CD1c-positive myeloid dendritic cell (primary cell): ENCODE measurements at regions not wholly inside any gene's neighbourhood (a gene's known extent, or its start where the extent isn't known, plus 50 kb on each side); places are given as distances from the start of the nearest gene placed in this dataset.

ENCODE experiments used
- DNase-seq: peaks from one replicate; pipeline ENCODE4 v3.0.0-alpha.2; 2016; ENCODE audit errors: extremely low spot score

DNA sequence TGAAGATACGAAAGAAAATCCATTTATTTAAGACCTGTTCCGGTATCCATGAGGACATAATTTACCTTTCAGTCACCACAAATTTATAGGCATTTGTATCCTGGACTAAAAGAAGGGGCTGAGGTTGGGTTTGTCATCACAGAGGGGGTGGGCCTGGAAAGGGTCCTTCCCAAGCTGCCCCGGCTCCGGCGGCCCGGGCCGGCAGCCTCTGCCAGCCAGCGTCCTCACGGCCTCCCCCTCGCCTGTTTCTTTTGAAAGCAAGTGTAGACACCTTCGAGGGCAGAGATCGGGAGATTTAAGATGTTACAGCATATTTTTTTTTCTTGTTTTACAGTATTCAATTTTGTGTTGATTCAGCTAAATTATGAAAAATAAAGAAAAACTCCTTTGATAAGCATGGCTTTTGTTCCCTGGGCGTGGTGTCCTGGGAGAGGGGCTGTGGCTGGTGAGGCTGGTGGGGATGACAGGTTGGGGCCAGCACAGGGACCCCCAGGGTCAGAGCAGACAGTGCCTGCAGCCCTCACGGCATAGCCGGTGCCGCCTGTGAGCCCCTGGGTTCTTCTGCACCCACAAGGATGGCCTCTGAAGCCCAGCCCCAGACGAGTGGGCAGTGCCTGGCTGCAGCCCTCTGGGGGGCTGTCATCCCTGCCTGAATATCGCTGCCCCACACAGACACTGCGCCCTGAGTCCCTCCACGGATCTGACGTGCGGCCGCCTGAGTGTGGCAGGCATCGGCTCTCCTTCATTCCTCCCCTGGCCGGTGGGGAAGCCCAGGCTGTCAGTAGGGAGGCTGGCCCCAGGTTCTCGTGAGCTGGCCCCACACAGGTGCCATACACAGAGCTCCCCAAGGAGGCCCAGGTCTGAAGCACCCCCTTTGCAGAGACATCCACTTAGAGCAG lies 1075.9 kb downstream of the BRD1 start:
- DNase-seq: no peak

DNA sequence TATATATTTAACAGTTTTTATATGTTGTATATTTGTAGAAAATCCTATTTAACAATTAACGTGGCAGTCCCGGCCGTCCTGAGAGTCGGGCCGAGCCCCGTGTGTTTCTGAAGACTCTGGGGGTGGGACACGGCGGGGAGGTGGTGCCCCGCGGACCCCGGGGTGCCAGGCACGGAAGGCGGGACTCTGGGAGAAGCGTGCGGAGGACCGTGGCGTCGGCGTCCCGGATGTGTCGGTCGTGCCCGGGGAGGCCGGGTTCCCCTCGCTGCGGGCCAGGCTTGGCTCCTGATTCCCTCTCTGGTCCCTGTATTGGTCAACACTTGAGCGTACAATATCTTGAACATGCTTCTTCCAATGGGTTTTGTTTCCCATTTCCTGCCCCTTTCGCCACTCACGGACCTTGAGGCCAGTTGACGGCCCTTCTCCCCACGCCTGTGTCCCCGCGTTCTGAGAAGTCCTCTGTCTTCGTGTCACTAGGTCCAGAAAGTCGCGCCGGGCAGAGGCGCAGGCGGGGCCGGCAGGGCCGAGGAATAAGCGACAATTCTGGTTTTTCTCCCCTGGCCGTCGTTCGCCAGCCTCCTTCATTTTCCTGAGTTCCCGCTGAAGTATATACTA lies 1076.7 kb downstream of the BRD1 start:
- DNase-seq: no peak

DNA sequence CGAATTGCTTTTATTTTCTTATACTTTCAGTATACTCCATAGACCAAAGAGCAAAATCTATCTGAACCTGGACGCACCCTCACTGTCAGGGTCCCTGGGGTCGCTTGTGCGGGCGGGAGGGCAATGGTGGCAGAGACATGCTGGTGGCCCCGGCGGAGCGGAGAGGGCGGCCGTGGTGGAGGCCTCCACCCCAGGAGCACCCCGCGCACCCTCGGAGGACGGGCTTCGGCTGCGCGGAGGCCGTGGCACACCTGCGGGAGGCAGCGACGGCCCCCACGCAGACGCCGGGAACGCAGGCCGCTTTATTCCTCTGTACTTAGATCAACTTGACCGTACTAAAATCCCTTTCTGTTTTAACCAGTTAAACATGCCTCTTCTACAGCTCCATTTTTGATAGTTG lies 1077.4 kb downstream of the BRD1 start:
- no peak for DNase-seq

DNA sequence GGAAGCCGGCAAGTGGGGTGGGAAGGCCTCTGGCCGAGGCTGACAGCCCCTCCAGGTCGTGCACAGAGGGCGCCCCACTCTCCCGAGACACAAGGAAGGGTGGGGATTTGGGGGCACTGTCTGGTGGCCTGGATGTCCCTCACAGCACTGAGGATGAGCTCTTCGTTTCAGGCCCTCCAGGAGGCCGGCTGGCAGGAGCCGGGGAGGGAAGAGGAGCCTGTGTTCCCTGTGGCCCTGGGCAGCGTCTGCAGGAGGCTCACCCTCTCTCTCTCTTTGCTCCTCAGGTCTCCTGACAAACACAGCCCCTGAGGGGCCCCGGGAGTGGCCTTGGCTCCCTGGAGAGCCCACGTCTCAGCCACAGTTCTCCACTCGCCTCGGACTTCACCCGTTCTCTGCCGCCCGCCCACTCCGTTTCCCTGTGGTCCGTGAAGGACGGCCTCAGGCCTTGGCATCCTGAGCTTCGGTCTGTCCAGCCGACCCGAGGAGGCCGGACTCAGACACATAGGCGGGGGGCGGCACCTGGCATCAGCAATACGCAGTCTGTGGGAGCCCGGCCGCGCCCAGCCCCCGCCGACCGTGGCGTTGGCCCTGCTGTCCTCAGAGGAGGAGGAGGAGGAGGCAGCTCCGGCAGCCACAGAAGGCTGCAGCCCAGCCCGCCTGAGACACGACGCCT lies 1078.0 kb downstream of the BRD1 start:
- no peak for DNase-seq

DNA sequence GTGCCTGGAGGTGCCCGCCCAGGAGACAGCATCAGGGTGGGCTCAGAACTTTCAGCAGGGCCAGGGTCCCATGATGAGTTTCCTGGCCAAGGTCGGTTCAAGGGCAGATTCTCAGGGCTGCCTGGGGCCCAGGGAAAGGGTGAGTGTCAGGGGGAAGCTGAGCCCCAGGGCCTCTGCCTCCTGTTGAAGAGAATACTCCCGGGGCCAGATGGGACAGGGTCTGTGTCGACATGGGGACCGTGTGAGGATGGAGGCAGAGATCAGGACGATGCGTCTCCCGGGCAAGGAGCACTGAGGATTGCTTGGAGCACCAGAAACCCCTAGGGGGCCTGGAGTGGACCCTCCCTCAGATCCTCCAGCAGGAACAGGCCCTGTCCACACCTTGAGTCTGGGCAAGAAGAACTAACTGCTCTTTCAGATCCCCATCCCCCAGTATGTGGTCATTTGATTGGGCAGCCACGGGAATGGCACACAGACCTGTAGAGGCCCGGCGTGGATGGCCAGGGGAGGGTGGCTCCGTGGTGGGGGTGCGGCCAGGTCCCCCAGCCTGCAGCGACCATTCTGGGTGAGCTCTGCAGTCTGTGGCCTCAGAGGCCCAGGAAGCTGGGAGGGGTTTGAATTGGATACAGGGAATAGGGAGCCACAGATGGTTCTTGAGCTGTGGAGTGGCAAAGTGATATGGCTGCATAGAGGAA lies 1078.7 kb downstream of the BRD1 start:
- no peak for DNase-seq

DNA sequence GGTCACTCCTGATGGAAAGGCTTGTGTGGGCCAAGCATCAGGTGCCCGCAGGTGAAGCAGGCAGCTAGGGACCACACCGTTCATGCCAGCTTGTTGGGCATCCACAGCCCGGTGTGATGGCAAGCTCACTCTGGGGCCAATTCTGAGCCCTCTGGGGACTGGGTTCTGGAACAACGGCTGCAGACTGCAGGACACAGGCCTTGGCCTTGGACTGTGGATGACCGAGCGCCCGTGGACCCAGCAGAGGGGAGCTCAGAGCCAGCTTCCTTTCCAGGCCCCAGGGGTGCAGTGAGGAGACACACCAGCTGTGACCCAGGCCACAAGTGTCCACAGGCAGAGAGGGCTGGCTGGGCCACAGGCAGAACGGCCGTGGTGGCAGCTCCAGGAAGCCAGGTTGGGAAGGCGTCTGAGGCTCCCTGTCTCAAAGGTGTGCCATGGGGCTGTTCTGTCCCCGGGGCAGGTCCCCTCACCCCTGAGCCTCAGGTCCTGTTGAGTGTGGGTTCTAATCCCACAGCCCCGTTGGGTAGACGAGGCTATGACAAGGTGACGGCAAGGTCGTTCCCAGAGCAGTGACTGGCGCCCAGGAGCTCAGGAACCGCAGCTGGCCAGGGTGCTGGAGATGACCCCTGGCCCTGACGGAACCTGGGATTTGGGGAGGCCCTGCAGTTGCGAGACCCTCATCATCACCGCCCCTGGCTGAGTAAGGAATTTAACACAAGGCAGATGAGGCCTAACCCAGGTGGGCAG lies 1079.4 kb downstream of the BRD1 start:
- no peak for DNase-seq

DNA sequence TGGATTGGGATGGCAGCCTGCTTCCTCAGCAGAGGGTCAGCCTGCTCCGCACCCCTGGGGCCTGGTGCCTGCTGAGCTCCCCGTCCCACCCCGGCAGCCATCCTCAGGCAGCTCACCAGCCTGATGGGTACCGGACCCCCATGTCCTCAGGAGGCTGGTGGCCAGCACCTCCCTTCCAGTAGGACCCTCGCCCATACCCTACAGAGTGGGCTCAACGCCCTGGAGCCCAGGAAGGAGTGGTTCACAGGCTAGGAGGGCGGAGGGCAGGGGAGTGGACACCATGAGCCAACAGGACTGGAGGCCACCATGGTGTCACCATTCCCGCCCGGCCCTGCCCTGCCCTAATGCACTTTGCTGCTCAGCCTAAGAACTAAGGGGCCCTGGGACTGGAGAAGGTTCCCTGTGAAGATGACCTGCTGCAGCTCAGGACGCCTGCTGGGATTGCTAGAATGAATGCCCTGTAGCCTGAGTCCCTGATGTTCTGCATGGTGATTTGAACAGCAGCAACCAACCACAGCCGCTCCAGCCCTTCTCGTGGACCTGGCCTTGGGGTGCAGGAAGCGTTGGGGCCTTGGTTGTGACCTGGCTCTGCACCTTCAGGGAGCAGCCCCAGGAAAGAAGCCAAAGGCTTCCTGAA lies 1080.8 kb downstream of the BRD1 start:
- no peak for DNase-seq

DNA sequence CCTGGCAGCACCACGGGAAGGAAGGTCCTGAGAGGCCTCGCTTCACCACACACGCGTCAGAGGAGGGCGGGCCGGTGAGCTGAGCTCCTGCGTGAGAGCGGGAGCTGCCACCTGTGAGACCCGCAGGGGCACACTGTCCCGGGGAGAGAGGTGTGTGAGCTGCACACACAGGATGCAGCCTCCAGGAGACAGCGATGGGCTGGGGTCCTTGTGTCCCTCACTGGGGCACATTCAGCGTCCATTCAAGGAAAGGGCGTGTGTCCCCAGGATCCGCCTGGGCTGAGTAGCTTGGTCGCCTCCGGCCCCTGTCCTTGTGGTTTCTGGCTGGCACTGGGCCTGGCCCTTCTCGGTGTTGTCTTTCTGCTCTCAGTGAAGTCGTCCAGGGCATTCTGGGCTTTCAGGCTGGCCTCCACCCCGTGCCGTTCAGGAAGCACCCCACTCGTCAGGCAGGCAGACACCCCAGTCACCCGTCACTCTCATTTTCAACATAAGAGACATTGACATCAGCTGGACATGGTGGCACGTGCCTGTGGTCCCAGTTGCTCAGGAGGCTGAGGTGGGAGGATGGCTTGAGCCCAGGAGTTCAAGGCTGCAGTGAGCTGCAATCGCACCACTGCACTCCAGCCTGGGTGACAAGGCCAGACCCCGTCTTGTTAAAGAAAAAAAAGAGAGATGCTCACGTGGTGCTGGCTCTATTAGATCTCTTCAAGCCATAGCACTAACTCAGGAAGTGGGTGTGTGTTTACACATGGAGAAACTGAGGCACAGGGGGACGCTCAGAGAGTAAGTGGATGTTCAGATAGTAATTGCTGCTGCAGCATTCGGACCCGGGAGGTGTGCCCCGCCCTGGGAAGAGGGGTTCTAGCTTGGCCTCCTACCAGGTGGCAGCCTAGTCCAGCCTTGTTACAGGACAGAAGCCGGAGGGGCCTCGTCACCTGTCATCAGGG lies 1081.6 kb downstream of the BRD1 start:
- DNase-seq: no peak

DNA sequence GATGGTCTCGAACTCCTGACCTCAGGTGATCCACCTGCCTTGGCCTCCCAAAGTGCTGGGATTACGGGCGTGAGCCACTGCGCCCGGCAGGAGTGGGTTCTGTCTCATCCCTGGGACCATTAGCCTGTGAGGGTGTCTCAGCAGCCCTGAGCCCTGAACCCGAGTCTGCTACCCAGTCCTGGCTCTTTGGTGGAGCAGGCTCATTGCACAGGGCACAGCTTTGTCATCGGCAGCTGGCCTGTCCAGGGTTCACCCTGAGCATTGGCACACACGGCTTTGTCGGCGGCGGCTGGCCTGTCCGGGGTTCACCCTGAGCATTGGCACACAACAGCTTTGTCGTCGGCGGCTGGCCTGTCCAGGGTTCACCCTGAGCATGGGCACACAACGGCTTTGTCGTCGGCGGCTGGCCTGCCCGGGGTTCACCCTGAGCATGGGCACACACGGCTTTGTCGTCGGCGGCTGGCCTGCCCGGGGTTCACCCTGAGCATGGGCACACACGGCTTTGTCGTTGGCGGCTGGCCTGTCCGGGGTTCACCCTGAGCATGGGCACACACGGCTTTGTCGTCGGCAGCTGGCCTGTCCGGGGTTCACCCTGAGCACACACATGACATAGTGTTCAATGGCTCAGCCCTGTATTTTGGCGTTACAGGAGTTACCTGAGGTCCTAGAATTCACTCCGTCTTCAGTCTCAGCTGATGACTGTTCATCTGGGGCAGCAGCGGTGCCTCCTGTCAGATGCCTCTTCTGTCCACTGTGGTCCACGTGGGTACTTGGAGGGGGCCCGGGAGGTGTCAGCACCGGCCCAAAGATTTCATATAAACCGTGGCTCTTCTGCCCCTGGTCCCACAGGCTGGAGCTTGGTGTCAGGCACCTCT lies 1082.5 kb downstream of the BRD1 start:
- no peak for DNase-seq

DNA sequence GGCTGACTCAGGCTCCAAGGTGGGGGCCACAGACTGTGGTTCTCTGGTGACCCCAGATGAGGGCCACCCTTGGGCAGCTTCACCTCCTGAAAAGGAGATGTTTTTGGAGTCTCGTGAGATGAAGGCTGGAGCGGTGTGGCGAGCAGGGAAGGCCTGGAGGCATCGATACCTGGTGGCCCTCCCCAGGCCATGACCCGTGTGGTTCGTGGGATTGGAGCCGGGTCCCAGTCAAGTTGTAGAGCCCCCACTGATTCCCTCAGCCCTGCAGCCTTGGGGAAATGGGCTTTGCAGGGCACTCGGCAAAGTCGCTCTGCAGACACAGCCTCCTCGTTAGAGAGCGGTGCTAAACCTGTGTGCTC lies 1083.4 kb downstream of the BRD1 start:
- no peak for DNase-seq

DNA sequence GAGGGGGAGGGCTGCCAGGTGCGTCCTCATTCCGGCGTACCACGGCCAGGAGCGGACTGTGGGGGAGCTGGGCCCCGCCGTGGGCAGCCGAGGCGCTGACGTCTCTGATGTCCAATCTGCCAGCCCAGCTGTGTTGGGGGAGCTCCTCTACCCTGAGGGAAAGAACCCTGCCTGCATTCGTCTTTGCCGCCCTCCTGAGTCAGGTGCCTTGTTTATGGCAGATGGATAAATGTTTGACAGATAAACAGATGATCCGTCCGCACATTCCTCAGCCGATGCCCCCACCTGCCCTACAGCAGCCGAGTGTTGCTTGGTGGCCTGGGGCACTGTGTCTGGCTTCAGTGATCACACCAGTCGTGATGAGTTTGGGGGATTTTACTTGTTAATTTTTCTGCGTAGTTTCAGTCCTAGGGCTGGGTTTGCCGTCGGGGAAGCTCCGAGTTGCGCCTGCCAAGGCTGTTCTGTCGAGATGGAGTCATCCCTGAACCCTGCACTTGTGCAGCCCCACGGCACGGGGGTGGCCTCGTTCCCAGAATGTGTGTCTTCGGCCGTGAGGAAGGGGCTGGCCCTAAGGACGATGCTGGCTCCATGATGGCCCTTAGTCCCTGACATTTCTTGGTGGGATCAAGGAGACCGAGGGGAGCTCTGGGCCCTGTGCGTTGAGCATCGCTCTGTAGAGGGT lies 1083.9 kb downstream of the BRD1 start:
- no peak for DNase-seq

DNA sequence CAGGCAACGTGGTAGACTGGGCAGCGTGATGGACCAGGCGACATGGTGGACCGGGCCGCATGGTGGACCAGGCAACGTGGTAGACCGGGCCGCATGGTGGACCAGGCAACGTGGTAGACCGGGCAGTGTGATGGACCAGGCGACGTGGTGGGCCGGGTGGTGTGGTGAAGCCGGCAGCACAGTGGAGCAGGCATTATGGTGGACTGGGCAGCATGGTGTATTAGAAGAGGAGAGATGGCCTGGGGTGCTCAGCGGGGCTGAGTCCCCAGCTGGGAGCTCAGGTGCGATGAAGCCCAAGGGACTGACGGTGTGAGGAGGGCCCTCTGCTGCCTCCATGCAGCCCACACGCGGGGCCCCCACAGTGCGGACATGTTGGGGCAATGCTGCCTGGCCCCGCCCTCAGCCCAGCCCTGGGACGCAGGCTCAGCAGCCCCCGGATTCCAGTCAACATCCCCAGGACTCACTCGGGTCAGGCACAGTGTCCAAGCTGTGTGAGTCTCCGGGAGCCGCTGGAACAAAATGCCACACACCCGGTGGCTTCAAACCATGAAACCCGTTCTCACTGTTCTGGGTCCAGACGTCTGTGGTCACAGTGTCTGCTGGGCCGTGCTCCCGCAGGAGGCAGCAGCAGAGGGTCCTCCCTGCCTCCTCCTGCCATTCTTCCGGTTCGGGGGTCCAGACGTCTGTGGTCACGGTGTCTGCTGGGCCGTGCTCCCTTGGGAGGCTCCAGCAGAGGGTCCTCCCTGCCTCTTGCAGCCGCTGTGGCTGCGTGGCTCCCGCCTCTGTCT lies 1084.9 kb downstream of the BRD1 start:
- DNase-seq: no peak

DNA sequence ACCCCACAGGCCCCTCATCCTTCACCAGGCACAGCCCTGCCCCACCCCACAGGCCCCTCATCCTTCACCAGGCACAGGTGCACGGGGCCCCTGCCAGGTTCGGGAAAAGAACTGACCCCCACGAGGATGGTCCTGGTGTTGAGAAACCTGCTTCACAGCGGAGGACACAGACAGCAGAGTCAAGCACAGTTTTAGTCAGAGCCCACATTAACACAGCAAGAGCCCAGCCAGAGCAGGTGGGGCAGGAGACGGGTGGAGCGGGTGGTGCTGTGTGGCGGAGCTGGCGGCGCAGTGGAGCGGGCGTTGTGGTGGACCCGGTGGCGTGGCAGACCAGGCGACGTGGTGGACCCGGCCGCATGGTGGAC lies 1085.5 kb downstream of the BRD1 start:
- DNase-seq: no peak

DNA sequence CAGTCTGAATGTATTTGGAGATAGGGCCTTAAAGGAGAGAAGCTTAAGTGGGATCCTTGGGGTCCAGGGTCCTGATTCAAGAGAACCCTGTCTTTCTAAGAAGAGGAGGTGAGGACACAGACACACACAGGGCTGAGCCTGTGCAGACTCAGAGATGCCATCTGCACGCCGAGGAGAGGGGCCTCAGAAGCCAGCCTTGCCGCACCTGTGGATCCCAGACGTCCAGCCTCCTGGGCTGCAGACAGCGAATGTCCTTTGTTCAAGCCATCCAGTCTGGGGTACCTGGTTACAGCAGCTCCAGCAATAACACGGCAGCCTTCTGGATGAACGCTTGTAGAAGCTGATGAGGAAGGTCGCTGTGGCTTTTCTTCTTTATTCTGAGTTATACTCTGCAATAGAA lies 1086.1 kb downstream of the BRD1 start:
- DNase-seq: no peak

DNA sequence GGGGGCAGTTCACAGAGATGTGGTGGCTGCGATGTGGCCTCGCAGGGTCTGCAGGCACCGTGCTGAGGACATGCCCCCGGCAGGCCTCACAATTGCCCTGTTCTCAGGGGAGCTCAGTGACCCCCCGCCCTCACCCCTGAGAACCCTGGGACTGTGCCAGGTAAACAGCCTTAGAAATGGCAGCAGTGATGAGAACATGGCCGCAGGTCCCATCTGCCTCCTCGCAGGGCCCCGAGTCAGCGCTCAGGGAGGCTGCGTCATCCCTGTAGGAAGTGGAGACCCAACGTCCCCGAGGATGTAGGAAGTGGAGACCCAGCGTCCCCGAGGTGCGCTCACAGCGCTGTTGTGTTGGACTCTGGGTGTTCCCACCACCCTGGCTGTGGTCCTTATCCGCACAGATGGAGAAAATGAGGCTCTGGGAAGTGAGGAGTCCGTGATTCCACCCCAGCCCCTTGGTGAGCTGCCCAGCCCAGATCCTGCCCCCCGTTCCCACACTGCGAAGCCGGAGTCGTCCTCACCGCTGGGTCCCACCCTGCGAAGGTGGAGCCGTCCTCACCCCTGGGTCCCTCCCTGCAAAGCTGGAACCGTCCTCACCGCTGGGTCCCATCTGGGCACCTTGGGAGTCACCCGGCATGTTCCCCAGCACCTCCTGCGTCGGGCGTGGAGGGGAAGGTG lies 1086.8 kb downstream of the BRD1 start:
- no peak for DNase-seq

DNA sequence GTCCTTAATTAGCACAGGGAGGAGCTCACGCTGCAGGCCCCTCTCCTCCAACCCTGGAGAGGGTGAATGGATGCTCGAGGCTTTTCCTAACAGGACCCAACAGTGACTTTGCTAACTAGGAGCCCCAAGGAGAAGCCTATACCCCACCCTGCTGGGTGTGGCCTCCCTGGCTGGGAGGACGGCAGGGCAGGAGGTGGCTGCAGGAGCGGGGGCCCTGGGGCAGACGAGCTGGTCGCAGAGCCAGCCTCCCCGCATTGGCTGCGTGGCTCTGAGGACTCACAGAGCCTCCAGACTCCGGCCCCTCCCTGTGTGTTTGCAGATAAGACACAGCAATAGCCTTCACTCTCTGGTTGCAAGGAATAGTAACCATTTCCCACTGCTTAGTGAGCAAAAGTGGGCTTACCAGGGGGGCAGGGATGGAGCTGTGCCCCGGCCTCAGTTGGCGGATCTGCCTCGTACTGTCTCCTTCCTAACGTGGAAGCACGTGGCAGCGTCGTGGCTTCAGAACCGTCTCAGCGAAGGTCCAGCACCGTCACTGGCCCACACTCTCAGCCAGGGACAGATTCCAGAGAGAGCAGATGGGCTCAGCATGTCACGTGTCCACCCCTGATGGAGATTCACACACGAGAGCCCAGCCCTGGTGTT lies 1087.5 kb downstream of the BRD1 start:
- no peak for DNase-seq
